Tibial nerve (tissue), 3 donors: ENCODE measurements at regions not wholly inside any gene's neighbourhood (a gene's known extent, or its start where the extent isn't known, plus 50 kb on each side); places are given as distances from the start of the nearest gene placed in this dataset.

ENCODE experiments used
- CTCF ChIP-seq, 5 experiments: fragments of 200-600 bp in 3 of 5; fragments of 450-650 bp in 2 of 5; sonication (generic) in 3 of 5; IDR thresholded peaks; one replicate each; pipeline ENCODE4 v1.5.1; 2016 to 2019; ENCODE audit warnings: antibody characterized with exemption in 5 of 5, mild to moderate bottlenecking in 3 of 5, moderate library complexity in 2 of 5
- POLR2A ChIP-seq, 2 donors: fragments of 450-650 bp; IDR thresholded peaks; one replicate each; pipeline ENCODE4 v1.6.1; 2017; ENCODE audit warnings: antibody characterized with exemption in 2 of 2, mild to moderate bottlenecking in 2 of 2, moderate library complexity in 2 of 2

GRCh38 chr7:21099432-21099831 is 312.7 kb upstream of the SP8 start:
- TF ChIP-seq CTCF (IDR thresholded peaks at IDR 0.05) (no peak), POLR2A (IDR thresholded peaks at IDR 0.05) (no peak)
